A549 (cell line): ENCODE measurements at regions not wholly inside any gene's neighbourhood (a gene's known extent, or its start where the extent isn't known, plus 50 kb on each side); places are given as distances from the start of the nearest gene placed in this dataset.

Experiments
- ATAC-seq, 2 experiments: fragments of 200-7000 bp in 1 of 2; fragments of >200 bp in 1 of 2; cut with Nextera tagmentation in 1 of 2; cut with Tn5 transposase in 1 of 2; 3 replicates each; pipeline versions ENCODE4 v1.8.0 to v1.9.1; 2018 to 2020; ENCODE audit warnings: mild to moderate bottlenecking in 1 of 2, moderate library complexity in 1 of 2
- CTCF ChIA-PET: fragments of 300-600 bp; sonication (Branson Sonifier 250); formaldehyde crosslinking; extraction: SDS; loops from one replicate; lab custom pipeline; 2021; ENCODE audit warnings: antibody characterized with exemption, inconsistent platforms; lab: Yijun Ruan, JAX
- POLR2A ChIA-PET: fragments of 350-600 bp; formaldehyde crosslinking; extraction: SDS; loops from one replicate; lab custom pipeline; 2021; ENCODE audit warnings: antibody characterized with exemption, inconsistent platforms; lab: Yijun Ruan, JAX
- DNase-seq, 2 experiments: peaks; one replicate each; pipeline versions ENCODE4 v3.0.0 to v3.0.0-alpha.2; 2011 to 2016; ENCODE audit warnings: low read depth in 1 of 2, low spot score in 1 of 2
- FAIRE-seq: peaks from 2 replicates; lab custom pipeline; 2011; peaks lifted over from hg19 to GRCh38; lab: Jason Lieb, UNC
- H3K27ac ChIP-seq, 2 experiments: fragments of >200 bp; sonication (Bioruptor Twin); formaldehyde crosslinking; 3 replicates each; pipeline ENCODE4 v1.5.1; 2016 to 2017
- H3K4me1 ChIP-seq: fragments of >200 bp; sonication (Bioruptor Twin); formaldehyde crosslinking; 3 replicates; pipeline ENCODE4 v1.6.1; 2016
- H3K4me2 ChIP-seq: fragments of >200 bp; sonication (Bioruptor Twin); formaldehyde crosslinking; 3 replicates; pipeline ENCODE4 v1.6.1; 2016
- H3K4me3 ChIP-seq: fragments of >200 bp; sonication (Bioruptor Twin); formaldehyde crosslinking; 3 replicates; pipeline ENCODE4 v1.5.1; 2016
- H3K9me3 ChIP-seq: fragments of >200 bp; sonication (Bioruptor Twin); formaldehyde crosslinking; 3 replicates; pipeline ENCODE4 v1.6.1; 2016
- CBX8 ChIP-seq: fragments of 200-600 bp; sonication (generic); IDR thresholded peaks from 2 replicates; pipeline ENCODE4 v1.6.1; 2016
- CHD4 ChIP-seq: fragments of 200-600 bp; sonication (generic); IDR thresholded peaks from 2 replicates; pipeline ENCODE4 v1.6.1; 2016; ENCODE audit warnings: antibody characterized with exemption, mild to moderate bottlenecking, borderline replicate concordance
- ESRRA ChIP-seq: fragments of 150-350 bp; IDR thresholded peaks from 2 replicates; pipeline ENCODE4 v1.6.1; 2014; ENCODE audit warnings: mild to moderate bottlenecking, low read length, borderline replicate concordance
- FOSL2 ChIP-seq, 2 experiments: fragments of 450-650 bp in 1 of 2; fragments of >200 bp in 1 of 2; sonication (Bioruptor Twin) in 1 of 2; formaldehyde crosslinking; IDR thresholded peaks; 2 replicates each; pipeline versions ENCODE4 v1.5.0 to v1.6.1; 2016 to 2020; ENCODE audit warnings: mild to moderate bottlenecking in 1 of 2, moderate library complexity in 1 of 2
- HEYL ChIP-seq: fragments of 250-450 bp; sonication (Bioruptor Pico); IDR thresholded peaks from 2 replicates; pipeline ENCODE4 v1.8.0; 2021; ENCODE audit warnings: mild to moderate bottlenecking, moderate library complexity
- HMGXB4 ChIP-seq: fragments of 250-450 bp; sonication (Bioruptor Pico); IDR thresholded peaks from 2 replicates; pipeline ENCODE4 v1.5.0; 2021; ENCODE audit warnings: mild to moderate bottlenecking, moderate library complexity, borderline replicate concordance
- HOXB13 ChIP-seq: fragments of 250-450 bp; sonication (Bioruptor Pico); IDR thresholded peaks from 2 replicates; pipeline ENCODE4 v1.5.0; 2020; ENCODE audit warnings: low read depth, mild to moderate bottlenecking, moderate library complexity
- MAFK ChIP-seq: fragments of 450-650 bp; IDR thresholded peaks from 2 replicates; pipeline ENCODE4 v1.6.1; 2014; ENCODE audit not compliant: partially characterized antibody
- MAX ChIP-seq: IDR thresholded peaks from 2 replicates; pipeline ENCODE4 v1.6.1; 2012
- NR3C1 ChIP-seq: fragments of >200 bp; sonication (Bioruptor Twin); formaldehyde crosslinking; IDR thresholded peaks from 3 replicates; pipeline ENCODE4 v1.6.1; 2017
- RARB ChIP-seq: fragments of 250-450 bp; sonication (Bioruptor Pico); IDR thresholded peaks from 2 replicates; pipeline ENCODE4 v1.8.0; 2021; ENCODE audit warnings: mild to moderate bottlenecking, moderate library complexity
- SREBF2 ChIP-seq: fragments of 450-650 bp; IDR thresholded peaks from 2 replicates; pipeline ENCODE4 v1.6.1; 2014; ENCODE audit warnings: mild to moderate bottlenecking, moderate library complexity
- ZFP36 ChIP-seq: fragments of 450-650 bp; IDR thresholded peaks from 2 replicates; pipeline ENCODE4 v1.6.1; 2014; ENCODE audit warnings: borderline replicate concordance; ENCODE audit not compliant: partially characterized antibody
- ZNF302 ChIP-seq: fragments of 250-450 bp; sonication (Bioruptor Pico); IDR thresholded peaks from 2 replicates; pipeline ENCODE4 v1.9.0; 2021; ENCODE audit warnings: inconsistent platforms, mild to moderate bottlenecking, moderate library complexity
- WGBS: methylation state at CpG from one replicate; pipeline ENCODE4 v1.1.6; 2017; ENCODE audit errors: missing lambda C conversion rate; 5-methylcytosine and 5-hydroxymethylcytosine counted together
- TF ChIP-seq, protein P1 (sequence below): fragments of 200-600 bp; sonication (generic); IDR thresholded peaks from 2 replicates; pipeline ENCODE4 v1.6.1; 2016; ENCODE audit warnings: antibody characterized with exemption, mild to moderate bottlenecking, moderate library complexity
- TF ChIP-seq, protein P2 (sequence below): fragments of >200 bp; sonication (Bioruptor Twin); formaldehyde crosslinking; IDR thresholded peaks from 3 replicates; pipeline ENCODE4 v1.5.1; 2016
- TF ChIP-seq, protein P3 (sequence below): fragments of 150-350 bp; IDR thresholded peaks from 2 replicates; pipeline ENCODE4 v1.6.1; 2014; ENCODE audit warnings: low read depth, mild to moderate bottlenecking, low read length
- TF ChIP-seq, protein P4 (sequence below): fragments of >200 bp; sonication (Bioruptor Twin); formaldehyde crosslinking; IDR thresholded peaks from 2 replicates; pipeline ENCODE4 v1.6.1; 2016

- TF ChIP-seq, protein P1, sequence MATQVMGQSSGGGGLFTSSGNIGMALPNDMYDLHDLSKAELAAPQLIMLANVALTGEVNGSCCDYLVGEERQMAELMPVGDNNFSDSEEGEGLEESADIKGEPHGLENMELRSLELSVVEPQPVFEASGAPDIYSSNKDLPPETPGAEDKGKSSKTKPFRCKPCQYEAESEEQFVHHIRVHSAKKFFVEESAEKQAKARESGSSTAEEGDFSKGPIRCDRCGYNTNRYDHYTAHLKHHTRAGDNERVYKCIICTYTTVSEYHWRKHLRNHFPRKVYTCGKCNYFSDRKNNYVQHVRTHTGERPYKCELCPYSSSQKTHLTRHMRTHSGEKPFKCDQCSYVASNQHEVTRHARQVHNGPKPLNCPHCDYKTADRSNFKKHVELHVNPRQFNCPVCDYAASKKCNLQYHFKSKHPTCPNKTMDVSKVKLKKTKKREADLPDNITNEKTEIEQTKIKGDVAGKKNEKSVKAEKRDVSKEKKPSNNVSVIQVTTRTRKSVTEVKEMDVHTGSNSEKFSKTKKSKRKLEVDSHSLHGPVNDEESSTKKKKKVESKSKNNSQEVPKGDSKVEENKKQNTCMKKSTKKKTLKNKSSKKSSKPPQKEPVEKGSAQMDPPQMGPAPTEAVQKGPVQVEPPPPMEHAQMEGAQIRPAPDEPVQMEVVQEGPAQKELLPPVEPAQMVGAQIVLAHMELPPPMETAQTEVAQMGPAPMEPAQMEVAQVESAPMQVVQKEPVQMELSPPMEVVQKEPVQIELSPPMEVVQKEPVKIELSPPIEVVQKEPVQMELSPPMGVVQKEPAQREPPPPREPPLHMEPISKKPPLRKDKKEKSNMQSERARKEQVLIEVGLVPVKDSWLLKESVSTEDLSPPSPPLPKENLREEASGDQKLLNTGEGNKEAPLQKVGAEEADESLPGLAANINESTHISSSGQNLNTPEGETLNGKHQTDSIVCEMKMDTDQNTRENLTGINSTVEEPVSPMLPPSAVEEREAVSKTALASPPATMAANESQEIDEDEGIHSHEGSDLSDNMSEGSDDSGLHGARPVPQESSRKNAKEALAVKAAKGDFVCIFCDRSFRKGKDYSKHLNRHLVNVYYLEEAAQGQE: no peak
- no peak for TF ChIP-seq NR3C1
- TF ChIP-seq MAX: no peak
- TF ChIP-seq HEYL: no peak
- no peak for TF ChIP-seq CHD4
- TF ChIP-seq, protein P2, sequence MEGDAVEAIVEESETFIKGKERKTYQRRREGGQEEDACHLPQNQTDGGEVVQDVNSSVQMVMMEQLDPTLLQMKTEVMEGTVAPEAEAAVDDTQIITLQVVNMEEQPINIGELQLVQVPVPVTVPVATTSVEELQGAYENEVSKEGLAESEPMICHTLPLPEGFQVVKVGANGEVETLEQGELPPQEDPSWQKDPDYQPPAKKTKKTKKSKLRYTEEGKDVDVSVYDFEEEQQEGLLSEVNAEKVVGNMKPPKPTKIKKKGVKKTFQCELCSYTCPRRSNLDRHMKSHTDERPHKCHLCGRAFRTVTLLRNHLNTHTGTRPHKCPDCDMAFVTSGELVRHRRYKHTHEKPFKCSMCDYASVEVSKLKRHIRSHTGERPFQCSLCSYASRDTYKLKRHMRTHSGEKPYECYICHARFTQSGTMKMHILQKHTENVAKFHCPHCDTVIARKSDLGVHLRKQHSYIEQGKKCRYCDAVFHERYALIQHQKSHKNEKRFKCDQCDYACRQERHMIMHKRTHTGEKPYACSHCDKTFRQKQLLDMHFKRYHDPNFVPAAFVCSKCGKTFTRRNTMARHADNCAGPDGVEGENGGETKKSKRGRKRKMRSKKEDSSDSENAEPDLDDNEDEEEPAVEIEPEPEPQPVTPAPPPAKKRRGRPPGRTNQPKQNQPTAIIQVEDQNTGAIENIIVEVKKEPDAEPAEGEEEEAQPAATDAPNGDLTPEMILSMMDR: no peak
- TF ChIP-seq, all 56 proteins: peak for 0
- Histone ChIP-seq H3K4me3 (no peak overlapping the region), H3K4me2 (no peak overlapping the region), H3K4me1 (no peaks in the 10 kb centered on the region), H3K9me3 (no peaks in the 10 kb centered on the region), H3K27ac (no peak overlapping the region)
- FAIRE-seq (no peak), DNase-seq (no peak), ATAC-seq (no peak)
- POLR2A ChIA-PET: no interaction called here
- CTCF ChIA-PET: no interaction called here
- WGBS: 42% methylated on average over 2 of the region's 2 CpGs
These were observed 80.8 kb upstream of the PDE5A start for GRCh38 chr4:119709418-119709817.

- no peaks in the 10 kb centered on the region for H3K4me1 ChIP-seq
- FAIRE-seq (no peak), ATAC-seq (no peak), DNase-seq (no peak)
- H3K4me3 ChIP-seq: no peak overlapping the region
- CTCF ChIA-PET: no interaction called here
- H3K27ac ChIP-seq: no peak overlapping the region
- 75% methylated on average over 3 of the region's 3 CpGs for WGBS
- no peaks in the 10 kb centered on the region for H3K9me3 ChIP-seq
- POLR2A ChIA-PET: no interaction called here
- TF ChIP-seq HMGXB4 (CRISPR knock-in tag) (no peak), ZFP36 (no peak), ZNF302 (no peak), MAX (no peak), CBX8 (no peak)
- TF ChIP-seq, protein P3, sequence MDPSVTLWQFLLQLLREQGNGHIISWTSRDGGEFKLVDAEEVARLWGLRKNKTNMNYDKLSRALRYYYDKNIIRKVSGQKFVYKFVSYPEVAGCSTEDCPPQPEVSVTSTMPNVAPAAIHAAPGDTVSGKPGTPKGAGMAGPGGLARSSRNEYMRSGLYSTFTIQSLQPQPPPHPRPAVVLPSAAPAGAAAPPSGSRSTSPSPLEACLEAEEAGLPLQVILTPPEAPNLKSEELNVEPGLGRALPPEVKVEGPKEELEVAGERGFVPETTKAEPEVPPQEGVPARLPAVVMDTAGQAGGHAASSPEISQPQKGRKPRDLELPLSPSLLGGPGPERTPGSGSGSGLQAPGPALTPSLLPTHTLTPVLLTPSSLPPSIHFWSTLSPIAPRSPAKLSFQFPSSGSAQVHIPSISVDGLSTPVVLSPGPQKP: no peak
- no peak overlapping the region for H3K4me2 ChIP-seq
These were observed 78.7 kb upstream of the PDE5A start for GRCh38 chr4:119707336-119707735.

- Histone ChIP-seq H3K9me3 (no peaks in the 10 kb centered on the region), H3K4me2 (no peak overlapping the region), H3K4me3 (no peak overlapping the region), H3K27ac (no peak overlapping the region), H3K4me1 (no peaks in the 10 kb centered on the region)
- no peak for FAIRE-seq
- ChIA-PET CTCF (no interaction called here), POLR2A (no interaction called here)
- DNase-seq: no peak
- no peak for ATAC-seq
- TF ChIP-seq RARB (CRISPR knock-in tag): no peak
- TF ChIP-seq, protein P4, sequence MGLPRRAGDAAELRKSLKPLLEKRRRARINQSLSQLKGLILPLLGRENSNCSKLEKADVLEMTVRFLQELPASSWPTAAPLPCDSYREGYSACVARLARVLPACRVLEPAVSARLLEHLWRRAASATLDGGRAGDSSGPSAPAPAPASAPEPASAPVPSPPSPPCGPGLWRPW: no peak
- TF ChIP-seq, protein P3: no peak
- no peak for TF ChIP-seq HOXB13 (CRISPR knock-in tag)
- TF ChIP-seq, protein P1: no peak
- no peak for TF ChIP-seq MAFK
- TF ChIP-seq SREBF2: no peak
- TF ChIP-seq ESRRA: no peak
- no peak for TF ChIP-seq FOSL2 (IDR thresholded peaks at IDR 0.05)
- TF ChIP-seq FOSL2 (CRISPR knock-in tag; IDR thresholded peaks at IDR 0.05): no peak
- no peak for TF ChIP-seq HEYL
These were observed 78.2 kb upstream of the PDE5A start for GRCh38 chr4:119706804-119707203.
